Lower leg skin (tissue), 4 donors: ENCODE measurements at regions not wholly inside any gene's neighbourhood (a gene's known extent, or its start where the extent isn't known, plus 50 kb on each side); places are given as distances from the start of the nearest gene placed in this dataset.
"Not testable (repeated sequence)": the region's sequence is repeated elsewhere in the genome, so short reads cannot be mapped to it uniquely, and the experiment has no call there.

Experiments
- DNase-seq, 2 donors: peaks; one replicate each; pipeline ENCODE4 v3.0.0-alpha.2; 2019; ENCODE audit warnings: low spot score in 2 of 2
- H3K4me3 ChIP-seq: fragments of 200-600 bp; sonication (generic); 2 replicates; pipeline ENCODE4 v1.5.1; 2017; ENCODE audit warnings: mild to moderate bottlenecking, low read depth; ENCODE audit not compliant: poor library complexity, severe bottlenecking
- POLR2A ChIP-seq, 2 donors: fragments of 450-650 bp; IDR thresholded peaks; one replicate each; pipeline ENCODE4 v1.6.1; 2016 to 2017; ENCODE audit warnings: antibody characterized with exemption in 2 of 2, mild to moderate bottlenecking in 1 of 2, moderate library complexity in 1 of 2
- WGBS, 2 donors: methylation state at CpG; one replicate each; pipeline ENCODE4 v1.1.5; 2018; 5-methylcytosine and 5-hydroxymethylcytosine counted together
- intact Hi-C: fragments of 100-400 bp; cut with DNase I; formaldehyde crosslinking; loops from one replicate; pipeline ENCODE4 v1.15.0; 2023; ENCODE audit warnings: low total_unique reads
- TF ChIP-seq, protein P1 (sequence below), 3 donors: fragments of 450-650 bp; IDR thresholded peaks; one replicate each; pipeline ENCODE4 v1.5.1; 2016; ENCODE audit warnings: antibody characterized with exemption in 3 of 3, mild to moderate bottlenecking in 3 of 3, moderate library complexity in 2 of 3

GRCh38 chr6:121555201-121555600, 119.8 kb downstream of the GJA1 start:
- TF ChIP-seq, protein P1, sequence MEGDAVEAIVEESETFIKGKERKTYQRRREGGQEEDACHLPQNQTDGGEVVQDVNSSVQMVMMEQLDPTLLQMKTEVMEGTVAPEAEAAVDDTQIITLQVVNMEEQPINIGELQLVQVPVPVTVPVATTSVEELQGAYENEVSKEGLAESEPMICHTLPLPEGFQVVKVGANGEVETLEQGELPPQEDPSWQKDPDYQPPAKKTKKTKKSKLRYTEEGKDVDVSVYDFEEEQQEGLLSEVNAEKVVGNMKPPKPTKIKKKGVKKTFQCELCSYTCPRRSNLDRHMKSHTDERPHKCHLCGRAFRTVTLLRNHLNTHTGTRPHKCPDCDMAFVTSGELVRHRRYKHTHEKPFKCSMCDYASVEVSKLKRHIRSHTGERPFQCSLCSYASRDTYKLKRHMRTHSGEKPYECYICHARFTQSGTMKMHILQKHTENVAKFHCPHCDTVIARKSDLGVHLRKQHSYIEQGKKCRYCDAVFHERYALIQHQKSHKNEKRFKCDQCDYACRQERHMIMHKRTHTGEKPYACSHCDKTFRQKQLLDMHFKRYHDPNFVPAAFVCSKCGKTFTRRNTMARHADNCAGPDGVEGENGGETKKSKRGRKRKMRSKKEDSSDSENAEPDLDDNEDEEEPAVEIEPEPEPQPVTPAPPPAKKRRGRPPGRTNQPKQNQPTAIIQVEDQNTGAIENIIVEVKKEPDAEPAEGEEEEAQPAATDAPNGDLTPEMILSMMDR (IDR thresholded peaks at IDR 0.05): no peak
- no peak for TF ChIP-seq POLR2A (IDR thresholded peaks at IDR 0.05)
- 96 to 98% methylated on average over 4 of the region's 4 CpGs for WGBS, 2 donors
- H3K4me3 ChIP-seq: no peak overlapping the region
- no peak for DNase-seq
- intact Hi-C loops: no loop called here

GRCh38 chr6:121556149-121556548, 120.7 kb downstream of the GJA1 start:
- H3K4me3 ChIP-seq, DNase-seq, intact Hi-C loops: not testable (repeated sequence)
- 98 to 99% methylated on average over 3 of the region's 3 CpGs for WGBS, 2 donors

DNA sequence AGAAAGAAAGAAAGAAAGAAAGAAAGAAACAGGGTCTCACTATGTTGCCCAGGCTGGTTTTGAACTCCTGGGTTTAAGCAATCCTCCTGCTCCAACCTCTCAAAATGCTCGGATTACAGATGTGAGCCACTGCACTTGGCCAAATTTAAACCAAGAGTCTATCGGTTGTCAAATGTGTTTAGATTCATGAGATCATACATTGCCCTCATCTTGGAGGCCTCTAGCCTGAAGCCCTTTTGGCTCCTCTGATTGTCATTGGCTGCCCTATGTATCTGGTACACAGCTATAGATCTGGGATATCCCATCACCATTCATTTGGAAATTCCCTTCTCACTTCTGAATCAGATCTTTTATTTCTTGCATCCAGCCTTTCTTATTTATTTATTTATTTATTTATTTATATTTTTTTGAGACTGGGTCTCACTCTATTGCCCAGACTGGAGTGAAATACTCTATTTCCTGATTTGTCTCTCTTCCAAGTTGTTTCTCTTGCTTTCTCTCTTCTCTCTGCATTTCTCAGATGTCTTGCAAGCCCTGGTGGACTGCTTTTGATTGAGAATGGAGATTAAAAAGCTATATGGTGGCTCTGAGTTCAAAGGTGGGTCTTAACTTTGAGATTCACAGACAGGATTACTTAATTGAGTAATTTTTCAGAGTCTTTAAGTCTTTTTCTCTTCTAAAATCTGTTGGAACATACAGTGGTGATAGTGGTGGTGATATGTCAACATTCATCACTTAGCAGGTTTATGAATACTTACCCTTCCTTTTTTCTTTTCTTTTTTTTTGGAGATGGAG, 121.9 kb downstream of the GJA1 start:
- WGBS, 2 donors: 78 to 85% methylated on average over 2 of the region's 2 CpGs
- DNase-seq: no peak
- intact Hi-C loops: no loop called here
- no peak for TF ChIP-seq POLR2A (IDR thresholded peaks at IDR 0.05)
- TF ChIP-seq, protein P1 (IDR thresholded peaks at IDR 0.05): no peak
- no peak overlapping the region for H3K4me3 ChIP-seq

DNA sequence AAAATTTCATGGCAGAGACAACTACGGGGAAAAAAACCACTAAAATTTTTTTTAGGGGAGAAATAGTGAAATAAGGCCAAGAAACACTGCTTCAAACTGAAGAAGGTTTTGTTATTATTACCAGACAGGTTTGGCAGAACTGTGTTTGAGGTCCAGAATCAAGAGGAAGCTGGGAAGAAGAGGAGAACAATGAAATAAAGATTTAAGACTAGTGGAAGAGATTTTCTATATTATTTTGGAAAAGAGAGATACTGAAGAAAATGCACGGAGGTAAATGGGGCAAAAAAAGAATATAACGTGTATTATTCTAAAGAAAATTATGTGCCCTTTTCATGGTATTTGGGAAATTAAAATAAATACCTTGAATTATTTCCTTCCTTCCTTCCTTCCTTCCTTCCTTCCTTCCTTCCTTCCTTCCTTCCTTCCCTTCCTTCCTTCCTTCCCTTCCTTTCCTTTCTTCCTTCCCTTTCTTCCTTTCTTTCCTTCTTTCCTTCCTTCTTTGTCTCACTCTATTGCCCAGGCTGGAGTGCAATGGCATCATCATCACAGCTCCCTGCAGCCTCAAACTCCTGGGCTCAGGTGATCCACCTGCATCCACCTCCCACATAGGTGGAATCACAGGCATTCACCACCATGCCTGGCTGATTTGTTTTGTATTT, 124.3 kb downstream of the GJA1 start:
- intact Hi-C loops: no loop called here
- 90 to 94% methylated on average over 3 of the region's 3 CpGs for whole genome bisulfite sequencing, 2 donors
- TF ChIP-seq, protein P1 (IDR thresholded peaks at IDR 0.05): no peak
- TF ChIP-seq POLR2A (IDR thresholded peaks at IDR 0.05): no peak
- H3K4me3 ChIP-seq: no peak overlapping the region
- DNase-seq: no peak

GRCh38 chr6:121560476-121560875, 125.0 kb downstream of the GJA1 start:
- DNase-seq: no peak
- TF ChIP-seq, protein P1 (IDR thresholded peaks at IDR 0.05): no peak
- TF ChIP-seq POLR2A (IDR thresholded peaks at IDR 0.05): no peak
- no peak overlapping the region for H3K4me3 ChIP-seq
- intact Hi-C loops: no loop called here

DNA sequence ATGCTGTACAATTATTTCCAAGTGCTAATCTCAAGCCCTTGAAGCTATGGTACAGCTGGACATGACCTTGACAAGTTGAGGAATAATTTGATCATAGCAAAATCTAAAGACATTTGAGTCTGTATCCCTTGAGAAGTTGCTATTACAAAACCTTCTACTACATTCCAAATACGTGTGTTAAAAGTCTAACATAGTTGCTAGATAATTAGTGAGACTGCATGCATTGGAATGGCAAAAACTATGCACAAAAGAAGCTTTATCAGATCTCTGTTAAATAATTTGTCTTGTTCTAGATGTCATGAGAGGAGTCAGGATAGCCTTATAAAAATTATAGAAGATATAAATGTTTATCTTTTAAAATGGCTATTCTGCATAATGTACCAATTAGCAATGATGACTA, 127.8 kb downstream of the GJA1 start:
- TF ChIP-seq POLR2A (IDR thresholded peaks at IDR 0.05): no peak
- TF ChIP-seq, protein P1 (IDR thresholded peaks at IDR 0.05): no peak
- no peak overlapping the region for H3K4me3 ChIP-seq
- 64 to 72% methylated on average over 1 of the region's 1 CpG for WGBS, 2 donors
- intact Hi-C loops: no loop called here
- no peak for DNase-seq

DNA sequence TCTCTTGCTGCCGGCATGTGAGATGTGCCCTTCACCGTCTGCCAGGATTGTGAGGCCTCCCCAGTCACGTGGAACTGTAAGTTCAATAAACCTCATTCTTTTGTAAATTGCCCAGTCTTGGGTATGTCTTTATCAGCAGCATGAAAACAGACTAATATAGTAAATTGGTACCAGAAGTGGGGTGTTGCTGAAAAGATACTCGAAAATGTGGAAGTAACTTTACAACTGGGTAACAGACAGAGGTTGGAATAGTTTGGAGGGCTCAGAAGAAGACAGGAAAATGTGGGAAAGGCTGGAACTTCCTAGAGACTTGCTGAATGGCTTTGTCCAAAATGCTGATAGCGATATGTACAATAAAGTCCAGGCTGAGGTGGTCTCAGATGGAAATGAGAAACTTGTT, 129.1 kb downstream of the GJA1 start:
- H3K4me3 ChIP-seq, DNase-seq, intact Hi-C loops: not testable (repeated sequence)
- WGBS, 2 donors: 95% methylated on average over 5 of the region's 5 CpGs
